K562 (cell line): ENCODE measurements at regions not wholly inside any gene's neighbourhood (a gene's known extent, or its start where the extent isn't known, plus 50 kb on each side); places are given as distances from the start of the nearest gene placed in this dataset.

Source experiments
- ATAC-seq: fragments of 200-7000 bp; cut with Tn5 transposase; 3 replicates; pipeline ENCODE4 v1.9.1; 2020; ENCODE audit warnings: moderate library complexity
- BruUV-seq: library from RNA; stranded (reverse); fragments of 400-500 nt; replicated peaks from 2 replicates; lab custom pipeline; 2021; lab: Mats Ljungman, UMichigan
- CTCF ChIA-PET: fragments of 300-600 bp; formaldehyde crosslinking; extraction: SDS; loops from one replicate; lab custom pipeline; 2021; ENCODE audit warnings: low intra/inter-chr PET ratio; lab: Yijun Ruan, JAX
- POLR2A ChIA-PET: fragments of 300-600, 350-650 bp; sonication (Branson Sonifier 250); formaldehyde crosslinking; extraction: SDS; loops from one replicate; lab custom pipeline; 2021; ENCODE audit warnings: antibody characterized with exemption, inconsistent platforms; lab: Yijun Ruan, JAX
- DNase-seq, 4 experiments: peaks; one replicate each; pipeline versions ENCODE4 v3.0.0 to v3.0.0-alpha.2; 2011 to 2018; ENCODE audit warnings: low spot score in 3 of 4, mixed read lengths in 3 of 4; ENCODE audit errors: extremely low read depth in 1 of 4
- FAIRE-seq: peaks from 2 replicates; lab custom pipeline; 2011; peaks lifted over from hg19 to GRCh38; lab: Jason Lieb, UNC
- H2AFZ ChIP-seq: 2 replicates; pipeline ENCODE4 v1.6.0; 2011; ENCODE audit warnings: low read depth, low read length, control low read depth, inconsistent platforms
- H3K27ac ChIP-seq: fragments of 200-600 bp; 3 replicates; pipeline ENCODE4 v1.8.0; 2011; ENCODE audit warnings: low read depth, mild to moderate bottlenecking, control low read depth, inconsistent platforms, low read length, moderate library complexity, mixed read lengths; ENCODE audit errors: extremely low read depth
- H3K27me3 ChIP-seq, 2 experiments: fragments of 300-600 bp in 1 of 2; 2 replicates in 1 of 2; 3 replicates in 1 of 2; pipeline versions ENCODE4 v1.6.0 to v1.8.0; 2011; ENCODE audit warnings: inconsistent platforms in 2 of 2, low read length in 2 of 2, mild to moderate bottlenecking in 1 of 2, mixed read lengths in 1 of 2, moderate library complexity in 1 of 2; ENCODE audit not compliant: control insufficient read depth in 2 of 2, insufficient read depth in 2 of 2
- H3K36me3 ChIP-seq: fragments of 300-600 bp; 3 replicates; pipeline ENCODE4 v1.8.0; 2011; ENCODE audit warnings: mild to moderate bottlenecking, low read length, inconsistent platforms; ENCODE audit not compliant: control insufficient read depth, insufficient read depth
- H3K4me1 ChIP-seq, 2 experiments: fragments of 200-600 bp in 1 of 2; replicated peaks in 1 of 2; 2 replicates in 1 of 2; 3 replicates in 1 of 2; pipeline versions ENCODE4 v1.5.1 to v1.8.0; 2011; ENCODE audit warnings: inconsistent platforms in 2 of 2, low read length in 2 of 2, mild to moderate bottlenecking in 1 of 2, mixed read lengths in 1 of 2, moderate library complexity in 1 of 2; ENCODE audit not compliant: control insufficient read depth in 2 of 2, insufficient read depth in 2 of 2
- H3K4me2 ChIP-seq: 2 replicates; pipeline ENCODE4 v1.6.1; 2011; ENCODE audit warnings: low read length, control low read depth, inconsistent platforms, mixed read lengths; ENCODE audit not compliant: insufficient read depth
- H3K4me3 ChIP-seq: fragments of 200-600 bp; sonication (generic), shearing (Covaris generic); 2 replicates; pipeline ENCODE4 v1.5.1; 2016; ENCODE audit warnings: control low read depth, inconsistent platforms
- H3K79me2 ChIP-seq: fragments of 200-600 bp; 3 replicates; pipeline ENCODE4 v1.8.0; 2011; ENCODE audit warnings: low read length, inconsistent platforms; ENCODE audit not compliant: control insufficient read depth, insufficient read depth
- H3K9ac ChIP-seq, 2 experiments: 2 replicates each; pipeline versions ENCODE4 v1.6.0 to v1.6.1; 2011; ENCODE audit warnings: low read depth in 2 of 2, low read length in 2 of 2, control low read depth in 1 of 2, inconsistent platforms in 1 of 2, mild to moderate bottlenecking in 1 of 2, mixed read lengths in 1 of 2; ENCODE audit not compliant: insufficient read depth in 1 of 2
- H3K9me1 ChIP-seq: one replicate; pipeline ENCODE4 v1.6.0; 2011; ENCODE audit warnings: inconsistent platforms, mild to moderate bottlenecking, low read length, moderate library complexity; ENCODE audit not compliant: control insufficient read depth, insufficient read depth
- H3K9me3 ChIP-seq: replicated peaks from 2 replicates; pipeline ENCODE4 v1.5.1; 2011; ENCODE audit warnings: low read depth, low read length, inconsistent platforms; ENCODE audit not compliant: control insufficient read depth, insufficient read depth
- H4K20me1 ChIP-seq: replicated peaks from 2 replicates; pipeline ENCODE4 v1.6.1; 2011; ENCODE audit warnings: low read length, inconsistent platforms, mixed read lengths; ENCODE audit not compliant: control insufficient read depth, insufficient read depth
- ARID3A ChIP-seq: IDR thresholded peaks from 2 replicates; pipeline ENCODE4 v1.6.1; 2012; ENCODE audit warnings: low read depth, low read length, improper control_type of control experiment, borderline replicate concordance
- BDP1 ChIP-seq: IDR thresholded peaks from 3 replicates; pipeline ENCODE4 v1.6.1; 2011; ENCODE audit not compliant: insufficient read length, insufficient read depth
- EGR1 ChIP-seq: fragments of 450-650 bp; conservative IDR thresholded peaks from 2 replicates; pipeline ENCODE4 v1.6.1; 2017; ENCODE audit warnings: mild to moderate bottlenecking
- NCOA4 ChIP-seq: fragments of 450-650 bp; IDR thresholded peaks from 2 replicates; pipeline ENCODE4 v1.6.1; 2018; ENCODE audit warnings: mild to moderate bottlenecking; ENCODE audit not compliant: partially characterized antibody
- NFYB ChIP-seq: IDR thresholded peaks from 2 replicates; pipeline ENCODE4 v1.6.1; 2011; ENCODE audit warnings: mild to moderate bottlenecking, moderate library complexity; ENCODE audit not compliant: insufficient read length; ENCODE audit errors: extremely low read depth
- PBX2 ChIP-seq, 2 experiments: IDR thresholded peaks in 1 of 2; conservative IDR thresholded peaks in 1 of 2; 2 replicates each; pipeline ENCODE4 v1.6.1; 2016; ENCODE audit warnings: low read depth in 2 of 2, mild to moderate bottlenecking in 1 of 2, missing compliant biosample characterization in 1 of 2, missing genetic modification characterization in 1 of 2, moderate library complexity in 1 of 2
- SNIP1 ChIP-seq: fragments of 450-650 bp; IDR thresholded peaks from 2 replicates; pipeline ENCODE4 v1.7.1; 2017; ENCODE audit warnings: low read depth, mild to moderate bottlenecking
- TAF15 ChIP-seq: fragments of 200-400 bp; formaldehyde crosslinking; IDR thresholded peaks from 2 replicates; pipeline ENCODE4 v1.6.1; 2017; ENCODE audit warnings: mild to moderate bottlenecking, low read depth, low read length, moderate library complexity
- THAP7 ChIP-seq: fragments of 250-450 bp; sonication (Bioruptor Pico); IDR thresholded peaks from 2 replicates; pipeline ENCODE4 v1.5.0; 2021
- ZFP1 ChIP-seq: fragments of 450-650 bp; formaldehyde crosslinking; IDR thresholded peaks from 2 replicates; pipeline ENCODE4 v1.4.0; 2020; ENCODE audit warnings: mild to moderate bottlenecking, mixed read lengths
- ZKSCAN8 ChIP-seq: fragments of 200-800 bp; sonication (Bioruptor generic); IDR thresholded peaks from 2 replicates; pipeline ENCODE4 v1.6.1; 2016; ENCODE audit warnings: missing genetic modification characterization, missing compliant biosample characterization
- ZNF140 ChIP-seq: fragments of 250-450 bp; sonication (Bioruptor Pico); IDR thresholded peaks from 2 replicates; pipeline ENCODE4 v1.8.0; 2021; ENCODE audit warnings: moderate library complexity, mild to moderate bottlenecking, inconsistent platforms
- ZNF274 ChIP-seq: IDR thresholded peaks from 2 replicates; pipeline ENCODE4 v1.6.1; 2011; ENCODE audit warnings: low read depth, mild to moderate bottlenecking, low read length, moderate library complexity, borderline replicate concordance
- ZNF316 ChIP-seq: fragments of 450-650 bp; IDR thresholded peaks from 2 replicates; pipeline ENCODE4 v1.6.1; 2016
- ZNF740 ChIP-seq, 3 experiments: fragments of 200-800 bp in 1 of 3; sonication (Bioruptor generic) in 1 of 3; sonication (generic) in 1 of 3; formaldehyde crosslinking in 1 of 3; IDR thresholded peaks; 2 replicates each; pipeline versions ENCODE4 v1.6.1 to v1.8.0; 2016 to 2022; ENCODE audit warnings: mild to moderate bottlenecking in 2 of 3, missing compliant biosample characterization in 2 of 3, missing genetic modification characterization in 2 of 3, missing genetic modification reagents in 1 of 3
- WGBS: fragments of 100-300 bp; shearing (Covaris generic); methylation state at CpG from one replicate; pipeline ENCODE4 v1.1.6; 2016; ENCODE audit warnings: low coverage, mixed read lengths; ENCODE audit not compliant: insufficient coverage; ENCODE audit errors: missing lambda C conversion rate; 5-methylcytosine and 5-hydroxymethylcytosine counted together
- in situ Hi-C: fragments of 300-500 bp; cut with MboI; formaldehyde crosslinking; loops from 4 replicates; pipeline ENCODE4 v1.15.0; 2018; ENCODE audit warnings: inconsistent platforms, mixed read lengths
- intact Hi-C: fragments of 100-400 bp; cut with micrococcal nuclease; formaldehyde crosslinking; loops from 2 replicates; pipeline ENCODE4 v1.14.2; 2022

GRCh38 chr1:30418061-30418938, 305.1 kb downstream of the MATN1 start:
- Histone ChIP-seq H3K9me1 (peaks cover 3% of the 10 kb centered on the region), H3K4me1 (no peaks in the 10 kb centered on the region; a peak in 1 of 5 replicates), H4K20me1 (0 out of 2 replicates have a peak, but pooled peaks cover 3% of the 10 kb centered on the region), H3K9ac (no peak overlapping the region), H3K79me2 (no peaks in the 10 kb centered on the region), H3K36me3 (no peaks in the 10 kb centered on the region), H3K27me3 (peaks cover 2 to 29% of the 10 kb centered on the region in 2 experiments; a peak in 2 of 5 replicates), H2AFZ (no peak overlapping the region), H3K4me2 (no peak overlapping the region), H3K9me3 (no peaks in the 10 kb centered on the region), H3K4me3 (no peak overlapping the region), H3K27ac (no peak overlapping the region)
- intact Hi-C loops: no loop called here
- in situ Hi-C loops: no loop called here
- no peak for DNase-seq
- ChIA-PET POLR2A (interaction anchor here (0.7 to 0.9 kb wide), 2 partner anchors 17 to 53 kb away, joined by 3 read pairs; no protein-coding TSS in a partner anchor), CTCF (no interaction called here)
- 4% methylated on average over 10 of the region's 10 CpGs for WGBS
- no TSS peak for BruUV-seq
- ATAC-seq: no peak
- FAIRE-seq: no peak
- no peak for TF ChIP-seq ZNF274
- no peak for TF ChIP-seq TAF15
- no peak for TF ChIP-seq THAP7
- TF ChIP-seq ZNF316: no peak
- TF ChIP-seq NFYB: no peak
- no peak for TF ChIP-seq EGR1
- TF ChIP-seq PBX2 (CRISPR knock-in tag; IDR thresholded peaks at IDR 0.05; ENCODE audit: low read depth): no peak
- no peak for TF ChIP-seq PBX2 (tag; conservative IDR thresholded peaks at IDR 0.05; ENCODE audit: low read depth)
- TF ChIP-seq ZFP1 (CRISPR knock-in tag): no peak
- TF ChIP-seq ZKSCAN8 (CRISPR knock-in tag): no peak
- TF ChIP-seq ZNF740 (CRISPR knock-in tag; IDR thresholded peaks at IDR 0.05): no peak
- TF ChIP-seq ZNF740 (tag; IDR thresholded peaks at IDR 0.05): no peak
- no peak for TF ChIP-seq ZNF140 (CRISPR knock-in tag)
- TF ChIP-seq NCOA4: no peak
- TF ChIP-seq BDP1: no peak
- no peak for TF ChIP-seq ARID3A
- TF ChIP-seq SNIP1: no peak
